HEK293 (cell line): ENCODE measurements at regions not wholly inside any gene's neighbourhood (a gene's known extent, or its start where the extent isn't known, plus 50 kb on each side); places are given as distances from the start of the nearest gene placed in this dataset.

Experiments
- ATF2 ChIP-seq: fragments of 450-650 bp; formaldehyde crosslinking; IDR thresholded peaks from 2 replicates; pipeline ENCODE4 v1.5.1; 2016; ENCODE audit warnings: missing biosample characterization, missing genetic modification characterization, low read depth
- BCL11B ChIP-seq: fragments of 450-650 bp; formaldehyde crosslinking; IDR thresholded peaks from 2 replicates; pipeline ENCODE4 v1.5.1; 2016; ENCODE audit warnings: low read depth, missing biosample characterization, missing genetic modification characterization
- GLI4 ChIP-seq: fragments of 450-650 bp; formaldehyde crosslinking; IDR thresholded peaks from 2 replicates; pipeline ENCODE4 v1.5.1; 2016; ENCODE audit warnings: missing biosample characterization, missing genetic modification characterization
- GLIS1 ChIP-seq: fragments of 450-650 bp; formaldehyde crosslinking; IDR thresholded peaks from 2 replicates; pipeline ENCODE4 v1.5.1; 2016; ENCODE audit warnings: missing biosample characterization, missing genetic modification characterization
- OSR2 ChIP-seq: fragments of 450-650 bp; formaldehyde crosslinking; IDR thresholded peaks from 2 replicates; pipeline ENCODE4 v1.5.1; 2016; ENCODE audit warnings: missing biosample characterization, missing genetic modification characterization
- PATZ1 ChIP-seq: fragments of 450-650 bp; formaldehyde crosslinking; IDR thresholded peaks from 2 replicates; pipeline ENCODE4 v1.5.1; 2016; ENCODE audit warnings: missing biosample characterization, missing genetic modification characterization
- SALL2 ChIP-seq: fragments of 450-650 bp; formaldehyde crosslinking; IDR thresholded peaks from 2 replicates; pipeline ENCODE4 v1.5.0; 2017; ENCODE audit warnings: missing biosample characterization, mild to moderate bottlenecking, missing genetic modification characterization, borderline replicate concordance
- SETDB1 ChIP-seq: IDR thresholded peaks from one replicate; pipeline ENCODE4 v1.6.1; 2017; ENCODE audit warnings: mild to moderate bottlenecking, low read length, moderate library complexity, mixed read lengths; ENCODE audit not compliant: insufficient read length
- SP3 ChIP-seq: fragments of 450-650 bp; formaldehyde crosslinking; IDR thresholded peaks from 2 replicates; pipeline ENCODE4 v1.5.1; 2016; ENCODE audit warnings: missing biosample characterization, missing genetic modification characterization
- ZBTB17 ChIP-seq: fragments of 450-650 bp; formaldehyde crosslinking; IDR thresholded peaks from 2 replicates; pipeline ENCODE4 v1.5.1; 2016; ENCODE audit warnings: missing biosample characterization, missing genetic modification characterization
- ZEB2 ChIP-seq: fragments of 450-650 bp; formaldehyde crosslinking; IDR thresholded peaks from 2 replicates; pipeline ENCODE4 v1.5.1; 2016; ENCODE audit warnings: missing biosample characterization, missing genetic modification characterization
- ZNF133 ChIP-seq: fragments of 450-650 bp; formaldehyde crosslinking; IDR thresholded peaks from 2 replicates; pipeline ENCODE4 v1.5.1; 2016; ENCODE audit warnings: missing biosample characterization, missing genetic modification characterization
- ZNF26 ChIP-seq: fragments of 450-650 bp; formaldehyde crosslinking; IDR thresholded peaks from 2 replicates; pipeline ENCODE4 v1.5.1; 2016; ENCODE audit warnings: missing biosample characterization, missing genetic modification characterization
- ZNF302 ChIP-seq: fragments of 450-650 bp; formaldehyde crosslinking; IDR thresholded peaks from 2 replicates; pipeline ENCODE4 v1.5.1; 2016; ENCODE audit warnings: missing biosample characterization, missing genetic modification characterization, low read depth
- ZNF335 ChIP-seq: fragments of 450-650 bp; formaldehyde crosslinking; conservative IDR thresholded peaks from 2 replicates; pipeline ENCODE4 v1.5.1; 2016; ENCODE audit warnings: missing biosample characterization, missing genetic modification characterization
- ZNF426 ChIP-seq: fragments of 450-650 bp; formaldehyde crosslinking; IDR thresholded peaks from 2 replicates; pipeline ENCODE4 v1.5.1; 2017; ENCODE audit warnings: missing biosample characterization, missing genetic modification characterization, mild to moderate bottlenecking, inconsistent platforms, moderate library complexity
- ZNF433 ChIP-seq: fragments of 450-650 bp; formaldehyde crosslinking; IDR thresholded peaks from 2 replicates; pipeline ENCODE4 v1.5.1; 2016; ENCODE audit warnings: missing biosample characterization, missing genetic modification characterization, low read depth
- ZNF501 ChIP-seq: fragments of 450-650 bp; formaldehyde crosslinking; IDR thresholded peaks from 2 replicates; pipeline ENCODE4 v1.5.1; 2016; ENCODE audit warnings: missing biosample characterization, missing genetic modification characterization
- ZNF513 ChIP-seq: fragments of 450-650 bp; IDR thresholded peaks from 2 replicates; pipeline ENCODE4 v1.5.1; 2018; ENCODE audit warnings: missing biosample characterization, missing genetic modification characterization
- ZNF514 ChIP-seq: fragments of 450-650 bp; formaldehyde crosslinking; IDR thresholded peaks from 2 replicates; pipeline ENCODE4 v1.5.1; 2016; ENCODE audit warnings: missing biosample characterization, missing genetic modification characterization
- ZNF530 ChIP-seq: fragments of 450-650 bp; formaldehyde crosslinking; IDR thresholded peaks from 2 replicates; pipeline ENCODE4 v1.5.1; 2016; ENCODE audit warnings: low read depth, missing biosample characterization, missing genetic modification characterization
- ZNF629 ChIP-seq: fragments of 450-650 bp; formaldehyde crosslinking; IDR thresholded peaks from 2 replicates; pipeline ENCODE4 v1.5.1; 2017; ENCODE audit warnings: missing biosample characterization, missing genetic modification characterization
- ZNF664 ChIP-seq: fragments of 450-650 bp; formaldehyde crosslinking; IDR thresholded peaks from 2 replicates; pipeline ENCODE4 v1.5.1; 2016; ENCODE audit warnings: missing biosample characterization, missing genetic modification characterization
- TF ChIP-seq, protein P1 (sequence below): fragments of 450-650 bp; formaldehyde crosslinking; IDR thresholded peaks from 2 replicates; pipeline ENCODE4 v1.5.1; 2016; ENCODE audit warnings: missing biosample characterization, missing genetic modification characterization, borderline replicate concordance
- TF ChIP-seq, protein P2 (sequence below): IDR thresholded peaks from 2 replicates; pipeline ENCODE4 v1.6.1; 2011; ENCODE audit warnings: mild to moderate bottlenecking, low read depth, low read length, borderline replicate concordance
- TF ChIP-seq, protein P3 (sequence below): fragments of 450-650 bp; formaldehyde crosslinking; IDR thresholded peaks from 2 replicates; pipeline ENCODE4 v1.5.1; 2017; ENCODE audit warnings: missing biosample characterization, missing genetic modification characterization

DNA sequence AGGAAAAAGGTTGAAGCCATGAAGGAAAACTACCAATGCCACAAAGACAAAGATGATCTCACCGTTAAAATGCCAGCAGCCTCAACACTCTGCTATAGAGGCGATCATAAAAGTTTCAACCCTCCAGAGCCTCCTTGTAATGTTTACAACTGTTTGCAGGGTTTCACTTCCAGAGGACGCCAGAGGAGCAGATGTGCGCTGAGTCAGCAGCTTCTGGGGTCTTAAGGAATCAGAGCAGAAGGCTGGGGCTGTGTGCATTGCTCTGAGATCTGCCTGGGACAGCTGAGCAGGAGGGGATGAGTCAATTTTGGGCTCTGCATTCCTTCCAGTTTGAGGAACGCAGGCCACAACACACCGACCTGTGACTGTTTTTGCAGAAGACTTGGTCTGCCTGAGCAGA is 98.3 kb downstream of the TMEM130 start (continued):
- TF ChIP-seq ZNF501 (no peak), ZNF433 (tag by site-specific recombination) (no peak), SP3 (tag by site-specific recombination) (no peak), ZNF26 (tag by site-specific recombination) (no peak), ZNF133 (no peak), SETDB1 (no peak), ZNF629 (no peak), ZNF335 (0 out of 2 replicates have a peak, but pooled peaks have one; percentile 42), ZNF513 (tag by site-specific recombination) (no peak), ZNF426 (tag by site-specific recombination) (no peak), ZNF514 (tag by site-specific recombination) (no peak), ZNF530 (tag by site-specific recombination) (no peak), ZEB2 (tag by site-specific recombination) (peak; percentile 41; the same call in 1 of the 2 replicates), GLIS1 (tag by site-specific recombination) (0 out of 2 replicates have a peak, but pooled peaks have one; percentile 26), SALL2 (tag by site-specific recombination) (no peak), PATZ1 (tag by site-specific recombination) (no peak), OSR2 (tag by site-specific recombination) (peak; percentile 38; the same call in 1 of the 2 replicates), BCL11B (tag by site-specific recombination) (no peak), ZNF302 (tag by site-specific recombination) (no peak), ZNF664 (tag by site-specific recombination) (no peak), GLI4 (tag by site-specific recombination) (no peak), ZBTB17 (tag by site-specific recombination) (peak; percentile 92), ATF2 (tag by site-specific recombination) (peak; percentile 40; the same call in 1 of the 2 replicates)
- TF ChIP-seq, protein P1, sequence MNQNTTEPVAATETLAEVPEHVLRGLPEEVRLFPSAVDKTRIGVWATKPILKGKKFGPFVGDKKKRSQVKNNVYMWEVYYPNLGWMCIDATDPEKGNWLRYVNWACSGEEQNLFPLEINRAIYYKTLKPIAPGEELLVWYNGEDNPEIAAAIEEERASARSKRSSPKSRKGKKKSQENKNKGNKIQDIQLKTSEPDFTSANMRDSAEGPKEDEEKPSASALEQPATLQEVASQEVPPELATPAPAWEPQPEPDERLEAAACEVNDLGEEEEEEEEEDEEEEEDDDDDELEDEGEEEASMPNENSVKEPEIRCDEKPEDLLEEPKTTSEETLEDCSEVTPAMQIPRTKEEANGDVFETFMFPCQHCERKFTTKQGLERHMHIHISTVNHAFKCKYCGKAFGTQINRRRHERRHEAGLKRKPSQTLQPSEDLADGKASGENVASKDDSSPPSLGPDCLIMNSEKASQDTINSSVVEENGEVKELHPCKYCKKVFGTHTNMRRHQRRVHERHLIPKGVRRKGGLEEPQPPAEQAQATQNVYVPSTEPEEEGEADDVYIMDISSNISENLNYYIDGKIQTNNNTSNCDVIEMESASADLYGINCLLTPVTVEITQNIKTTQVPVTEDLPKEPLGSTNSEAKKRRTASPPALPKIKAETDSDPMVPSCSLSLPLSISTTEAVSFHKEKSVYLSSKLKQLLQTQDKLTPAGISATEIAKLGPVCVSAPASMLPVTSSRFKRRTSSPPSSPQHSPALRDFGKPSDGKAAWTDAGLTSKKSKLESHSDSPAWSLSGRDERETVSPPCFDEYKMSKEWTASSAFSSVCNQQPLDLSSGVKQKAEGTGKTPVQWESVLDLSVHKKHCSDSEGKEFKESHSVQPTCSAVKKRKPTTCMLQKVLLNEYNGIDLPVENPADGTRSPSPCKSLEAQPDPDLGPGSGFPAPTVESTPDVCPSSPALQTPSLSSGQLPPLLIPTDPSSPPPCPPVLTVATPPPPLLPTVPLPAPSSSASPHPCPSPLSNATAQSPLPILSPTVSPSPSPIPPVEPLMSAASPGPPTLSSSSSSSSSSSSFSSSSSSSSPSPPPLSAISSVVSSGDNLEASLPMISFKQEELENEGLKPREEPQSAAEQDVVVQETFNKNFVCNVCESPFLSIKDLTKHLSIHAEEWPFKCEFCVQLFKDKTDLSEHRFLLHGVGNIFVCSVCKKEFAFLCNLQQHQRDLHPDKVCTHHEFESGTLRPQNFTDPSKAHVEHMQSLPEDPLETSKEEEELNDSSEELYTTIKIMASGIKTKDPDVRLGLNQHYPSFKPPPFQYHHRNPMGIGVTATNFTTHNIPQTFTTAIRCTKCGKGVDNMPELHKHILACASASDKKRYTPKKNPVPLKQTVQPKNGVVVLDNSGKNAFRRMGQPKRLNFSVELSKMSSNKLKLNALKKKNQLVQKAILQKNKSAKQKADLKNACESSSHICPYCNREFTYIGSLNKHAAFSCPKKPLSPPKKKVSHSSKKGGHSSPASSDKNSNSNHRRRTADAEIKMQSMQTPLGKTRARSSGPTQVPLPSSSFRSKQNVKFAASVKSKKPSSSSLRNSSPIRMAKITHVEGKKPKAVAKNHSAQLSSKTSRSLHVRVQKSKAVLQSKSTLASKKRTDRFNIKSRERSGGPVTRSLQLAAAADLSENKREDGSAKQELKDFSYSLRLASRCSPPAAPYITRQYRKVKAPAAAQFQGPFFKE = no peak
- TF ChIP-seq, protein P2, sequence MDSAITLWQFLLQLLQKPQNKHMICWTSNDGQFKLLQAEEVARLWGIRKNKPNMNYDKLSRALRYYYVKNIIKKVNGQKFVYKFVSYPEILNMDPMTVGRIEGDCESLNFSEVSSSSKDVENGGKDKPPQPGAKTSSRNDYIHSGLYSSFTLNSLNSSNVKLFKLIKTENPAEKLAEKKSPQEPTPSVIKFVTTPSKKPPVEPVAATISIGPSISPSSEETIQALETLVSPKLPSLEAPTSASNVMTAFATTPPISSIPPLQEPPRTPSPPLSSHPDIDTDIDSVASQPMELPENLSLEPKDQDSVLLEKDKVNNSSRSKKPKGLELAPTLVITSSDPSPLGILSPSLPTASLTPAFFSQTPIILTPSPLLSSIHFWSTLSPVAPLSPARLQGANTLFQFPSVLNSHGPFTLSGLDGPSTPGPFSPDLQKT = no peak
- TF ChIP-seq, protein P3, sequence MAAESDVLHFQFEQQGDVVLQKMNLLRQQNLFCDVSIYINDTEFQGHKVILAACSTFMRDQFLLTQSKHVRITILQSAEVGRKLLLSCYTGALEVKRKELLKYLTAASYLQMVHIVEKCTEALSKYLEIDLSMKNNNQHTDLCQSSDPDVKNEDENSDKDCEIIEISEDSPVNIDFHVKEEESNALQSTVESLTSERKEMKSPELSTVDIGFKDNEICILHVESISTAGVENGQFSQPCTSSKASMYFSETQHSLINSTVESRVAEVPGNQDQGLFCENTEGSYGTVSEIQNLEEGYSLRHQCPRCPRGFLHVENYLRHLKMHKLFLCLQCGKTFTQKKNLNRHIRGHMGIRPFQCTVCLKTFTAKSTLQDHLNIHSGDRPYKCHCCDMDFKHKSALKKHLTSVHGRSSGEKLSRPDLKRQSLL (tag by site-specific recombination) = no peak
